ENCODE measurements at regions not wholly inside any gene's neighbourhood (a gene's known extent, or its start where the extent isn't known, plus 50 kb on each side); places are given as distances from the start of the nearest gene placed in this dataset.

GRCh38 chr20:58161192-58161591 lies 67.3 kb downstream of the ANKRD60 start:
- Histone ChIP-seq H4K91ac (replicated peaks; ENCODE audit: insufficient read length, low read length) (no peak overlapping the region), H3K27ac (ENCODE audit: low read depth, low read length) (no peak overlapping the region), H3K79me2 (ENCODE audit: control insufficient read depth in 1 of 2, insufficient read depth in 2 of 2, low read length in 2 of 2) (no peaks in the 10 kb centered on the region), H3K23me2 (ENCODE audit: low read depth, low read length) (no peaks in the 10 kb centered on the region), H3K36me3 (ENCODE audit: control insufficient read depth in 2 of 4, insufficient read depth in 4 of 4, low read length in 3 of 4) (no peaks in the 10 kb centered on the region), H4K5ac (ENCODE audit: insufficient read length, low read depth, low read length) (no peak overlapping the region), H2BK120ac (replicated peaks; ENCODE audit: low read depth, low read length) (no peak overlapping the region), H2BK15ac (ENCODE audit: low read length) (no peak overlapping the region), H4K8ac (ENCODE audit: extremely low read depth, insufficient read depth, low read length) (no peak overlapping the region), H4K20me1 (replicated peaks in 1 of 2; ENCODE audit: control insufficient read depth in 1 of 2, insufficient read depth in 2 of 2, low read length in 2 of 2) (no peaks in the 10 kb centered on the region), H3K79me1 (ENCODE audit: low read depth, low read length) (no peaks in the 10 kb centered on the region), H3K14ac (ENCODE audit: insufficient read length) (no peak overlapping the region), H3K4me1 (replicated peaks in 1 of 4; ENCODE audit: control insufficient read depth in 3 of 4, insufficient read depth in 4 of 4, low read length in 3 of 4) (no peaks in the 10 kb centered on the region), H2BK12ac (ENCODE audit: low read depth, low read length) (no peak overlapping the region), H3K27me3 (replicated peaks in 1 of 4; ENCODE audit: control insufficient read depth in 3 of 4, extremely low read depth in 1 of 4, insufficient read depth in 3 of 4, low read length in 3 of 4) (no peaks in the 10 kb centered on the region), H3K23ac (ENCODE audit: insufficient read length) (no peak overlapping the region), H2AK5ac (ENCODE audit: low read depth, low read length) (no peak overlapping the region), H3K56ac (replicated peaks; ENCODE audit: insufficient read length, low read depth, low read length) (no peak overlapping the region), H2BK20ac (ENCODE audit: low read length) (no peak overlapping the region), H3K9ac (replicated peaks in 1 of 4; ENCODE audit: extremely low read depth in 1 of 4, low read depth in 3 of 4, low read length in 3 of 4) (no peak overlapping the region), H2BK5ac (ENCODE audit: low read depth, low read length) (no peak overlapping the region), H3K18ac (ENCODE audit: extremely low read depth, low read length) (no peak overlapping the region), H3K9me3 (ENCODE audit: insufficient read depth in 2 of 2, low read depth in 1 of 2, low read length in 1 of 2) (no peaks in the 10 kb centered on the region), H3K4ac (replicated peaks; ENCODE audit: insufficient read length, low read depth, low read length) (no peak overlapping the region), H3K4me2 (ENCODE audit: insufficient read depth in 1 of 2, low read depth in 2 of 2, low read length in 2 of 2) (no peak overlapping the region), H2AFZ (ENCODE audit: low read length) (no peak overlapping the region), H3K4me3 (ENCODE audit: extremely low read depth in 1 of 4, insufficient read depth in 2 of 4, low read depth in 3 of 4, low read length in 4 of 4) (no peak overlapping the region)
- 88% methylated on average over 2 of the region's 2 CpGs; no CpG with 5 or more reads in 1 of the 2 experiments for WGBS, 2 experiments (ENCODE audit: extremely low coverage in 1 of 2, insufficient coverage in 1 of 2, insufficient read length in 1 of 2, insufficient replicate concordance in 2 of 2, low coverage in 1 of 2, low lambda C conversion rate in 2 of 2, missing lambda C conversion rate in 1 of 2)
- POLR2A ChIA-PET (ENCODE audit: partially characterized antibody), result no interaction called here
- CTCF ChIA-PET (ENCODE audit: partially characterized antibody), result interaction anchor here (0.6 to 2.3 kb wide), 5 partner anchors 12 to 28 kb away, joined by 3 to 9 read pairs (median 3); no protein-coding TSS in a partner anchor
- DNase-seq (ENCODE audit: low read depth in 1 of 2, low spot score in 2 of 2), result no peak
- FAIRE-seq, result no peak
- no peak for TF ChIP-seq CHD7 (IDR thresholded peaks at IDR 0.05; ENCODE audit: insufficient replicate concordance, low read length)

Data from H1 (cell line).